A172 (cell line): ENCODE measurements at regions not wholly inside any gene's neighbourhood (a gene's known extent, or its start where the extent isn't known, plus 50 kb on each side); places are given as distances from the start of the nearest gene placed in this dataset.

Experiments
- DNase-seq: peaks from one replicate; pipeline ENCODE4 v3.0.0-alpha.2; 2015; ENCODE audit warnings: low spot score

DNA sequence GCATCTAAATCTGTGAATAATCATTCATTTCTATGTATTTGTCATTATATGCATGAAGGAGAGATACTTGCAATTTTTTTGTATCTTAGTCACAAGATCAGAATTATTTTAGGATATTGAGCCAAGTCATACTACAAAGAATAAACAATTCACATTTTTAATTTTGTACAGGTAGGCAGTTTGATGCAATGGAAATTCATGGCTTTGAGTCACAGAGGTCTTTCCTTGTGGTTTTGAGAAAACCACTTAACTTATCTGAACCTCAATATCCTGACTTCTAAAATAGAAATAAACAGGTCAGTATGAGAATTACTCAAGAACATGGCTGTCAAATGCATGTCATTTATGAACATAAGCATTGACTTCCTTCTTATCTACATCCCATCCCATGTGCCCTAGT lies 221.4 kb upstream of the SLC10A2 start:
- peak; percentile 33 for DNase-seq

DNA sequence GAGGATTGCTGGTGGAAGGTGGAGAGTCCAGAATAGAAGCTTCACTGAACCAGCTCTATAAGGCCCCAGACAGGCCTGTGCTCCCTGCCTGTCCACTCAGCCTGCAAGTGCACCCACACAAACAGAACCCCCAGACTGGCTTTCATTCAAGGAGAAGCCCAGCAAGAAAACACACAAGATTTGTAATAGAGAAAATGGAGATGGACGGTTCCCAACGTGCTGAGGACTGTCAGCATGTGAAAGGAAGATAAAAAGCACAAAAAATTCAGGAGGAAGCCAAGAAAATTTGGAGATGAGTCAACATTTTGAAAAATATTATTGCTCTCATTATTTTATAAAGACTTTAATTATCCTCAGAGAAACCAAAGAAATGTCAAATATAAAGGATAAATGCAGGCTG lies 218.2 kb upstream of the SLC10A2 start:
- no peak for DNase-seq

DNA sequence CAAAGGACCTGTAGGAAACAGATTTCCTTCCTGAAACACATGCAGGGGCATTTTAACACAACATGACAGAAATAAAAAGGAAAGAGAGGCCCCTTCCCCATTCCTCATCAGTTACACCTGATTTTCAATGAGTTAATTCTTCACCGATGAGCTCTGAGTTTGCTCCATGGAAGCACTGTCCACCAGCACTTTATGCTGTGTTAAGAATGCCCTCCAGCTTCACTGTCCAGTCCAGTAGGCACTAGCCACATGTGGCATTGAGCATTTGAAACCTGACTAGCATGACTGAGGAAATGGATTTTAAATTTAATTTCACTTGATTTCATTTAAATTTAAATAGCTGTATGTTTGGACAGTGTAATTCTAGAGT lies 217.2 kb upstream of the SLC10A2 start:
- no peak for DNase-seq

DNA sequence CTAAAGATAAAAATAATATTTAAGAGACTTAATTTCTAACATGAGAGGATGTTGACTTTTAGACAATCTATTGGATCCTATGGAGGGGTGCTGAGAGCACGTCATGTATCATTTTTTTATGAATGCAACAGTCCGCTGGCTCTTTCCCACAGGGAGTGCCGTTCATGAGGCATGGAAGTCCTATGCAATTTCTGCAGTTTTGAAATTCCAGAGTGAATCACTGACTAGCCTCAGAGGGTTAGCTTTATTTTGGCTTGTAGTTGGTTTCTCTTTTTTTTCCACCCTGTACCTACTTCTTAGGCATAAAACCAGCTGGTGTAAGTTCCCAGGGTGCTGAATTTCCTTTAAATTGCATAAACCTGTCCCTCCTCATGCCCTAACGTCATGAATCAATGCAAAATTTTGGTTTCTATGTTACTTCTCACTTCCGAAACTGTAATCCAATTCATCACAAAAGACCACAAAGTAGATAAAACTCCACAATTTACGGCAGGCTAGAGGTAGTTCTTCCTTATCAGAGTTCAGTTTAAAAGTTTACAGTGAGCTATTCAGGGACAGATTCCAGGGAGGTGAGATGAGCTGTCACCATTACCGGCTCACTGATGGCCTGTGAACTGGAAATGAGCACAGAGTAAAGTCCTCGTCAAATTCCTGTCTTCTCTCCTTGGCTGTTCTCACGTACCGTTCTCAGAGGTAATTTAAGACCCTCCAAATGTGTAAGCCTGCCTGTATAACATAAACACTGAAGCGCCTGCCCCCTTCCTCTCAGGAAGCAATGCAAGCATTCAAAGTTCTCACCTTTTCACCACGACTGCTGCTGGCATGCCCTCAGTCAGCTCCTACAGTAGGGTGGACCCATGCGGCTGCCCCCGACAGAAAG lies 216.6 kb upstream of the SLC10A2 start:
- DNase-seq = peak; percentile 71

DNA sequence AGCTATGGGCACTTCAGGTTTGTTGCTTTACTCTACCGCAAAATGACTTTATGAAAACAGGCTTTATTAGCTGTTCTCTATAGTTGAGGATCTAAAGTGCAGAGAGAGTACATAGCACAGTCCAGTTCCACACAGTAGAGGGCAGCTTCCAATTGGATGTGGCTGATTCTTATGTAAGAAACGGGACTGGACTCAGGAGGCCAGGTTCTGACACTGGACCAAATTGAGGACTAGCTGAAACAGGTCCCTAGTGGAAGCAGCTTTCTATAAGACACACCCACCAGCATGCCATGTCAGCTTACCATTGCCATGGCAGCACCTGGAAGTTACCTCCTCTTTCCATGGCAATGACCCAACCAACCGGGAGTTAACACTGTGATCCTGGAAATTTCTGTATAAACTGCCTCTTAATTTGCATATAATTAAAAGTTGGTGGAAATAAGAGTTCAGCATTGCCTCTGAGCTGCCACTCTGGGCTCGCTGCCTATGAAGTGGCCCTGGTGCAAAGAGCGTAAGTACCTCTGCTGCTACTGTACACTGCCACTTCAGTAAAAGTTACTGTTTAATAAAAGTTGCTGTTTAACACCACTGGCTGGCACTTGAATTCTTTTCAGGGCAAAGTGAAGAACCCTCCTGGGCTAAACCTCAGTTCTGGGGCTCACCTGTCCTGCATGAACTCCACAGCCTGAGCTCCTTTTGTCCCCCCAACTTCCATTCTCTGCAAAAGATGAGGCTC lies 211.9 kb upstream of the SLC10A2 start:
- no peak for DNase-seq

DNA sequence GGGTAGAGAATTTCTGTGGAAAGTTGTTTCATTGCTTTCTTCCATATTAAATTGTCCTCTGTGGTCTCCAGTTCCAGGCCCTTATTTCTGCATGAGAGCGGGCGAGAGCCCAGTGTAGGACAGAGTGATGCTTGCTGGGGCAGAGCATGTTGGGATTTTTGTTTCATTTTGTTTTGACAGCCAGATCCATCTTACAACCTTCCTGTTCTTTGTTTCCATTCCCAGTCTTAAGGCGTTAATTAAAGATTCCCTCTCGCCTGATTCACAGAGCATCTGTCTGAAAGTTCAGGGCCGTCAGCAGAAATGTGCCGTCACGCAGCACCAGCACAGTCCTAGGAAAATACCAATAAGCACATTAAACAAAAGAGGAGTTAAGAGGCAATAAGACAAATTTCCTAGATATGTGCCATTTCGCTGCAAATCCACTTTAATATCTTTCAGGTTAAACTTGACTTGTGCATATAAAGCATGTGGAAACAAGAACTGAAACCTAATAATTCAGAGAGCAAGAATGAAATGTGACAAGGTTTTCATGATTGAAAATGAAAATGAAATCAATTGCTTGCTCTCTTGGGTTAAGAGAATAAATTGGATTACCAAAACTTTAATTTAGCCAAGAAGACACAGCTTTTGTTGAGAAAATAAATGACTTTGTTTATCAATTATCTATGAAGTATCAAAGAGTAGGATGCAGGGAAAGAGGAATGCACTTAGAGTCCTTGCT lies 210.7 kb upstream of the SLC10A2 start:
- no peak for DNase-seq

DNA sequence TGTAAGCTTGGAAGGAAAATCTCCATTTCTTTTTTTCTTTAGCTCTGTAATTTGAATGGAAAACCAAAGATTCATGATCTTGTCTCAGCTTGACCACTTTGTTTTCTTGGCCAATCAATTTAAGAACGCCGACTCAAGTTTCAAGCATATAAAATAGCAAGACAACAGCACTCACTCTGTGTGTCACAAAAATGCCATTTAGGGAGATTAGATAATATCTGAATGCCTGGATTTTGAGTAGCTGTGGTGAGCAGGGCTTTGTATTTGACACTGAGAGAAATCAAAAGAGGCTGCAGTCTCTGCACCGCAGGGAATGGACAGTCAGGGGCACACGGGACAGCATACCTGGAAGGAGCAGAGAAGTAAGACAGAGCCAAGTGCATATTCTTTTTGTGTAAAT lies 209.5 kb upstream of the SLC10A2 start:
- DNase-seq = no peak

DNA sequence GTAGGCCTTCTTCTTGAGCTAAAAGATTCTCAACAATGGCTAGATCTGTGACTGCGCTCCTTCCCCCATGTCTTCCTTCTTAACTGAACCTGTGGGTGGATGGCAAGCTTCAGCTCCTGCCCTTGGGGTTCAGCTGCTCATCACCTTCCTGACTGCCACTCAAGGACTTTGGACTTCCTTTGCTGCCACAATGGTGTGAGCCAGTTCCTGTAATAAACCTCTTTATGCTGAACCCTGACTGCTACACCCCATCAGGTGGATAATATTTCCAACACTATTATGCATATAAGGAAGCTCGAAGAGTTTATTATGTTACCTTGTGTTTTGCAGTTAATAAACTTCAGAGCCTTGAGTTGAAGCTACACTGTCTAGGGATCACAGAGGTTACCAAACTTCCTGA lies 208.9 kb upstream of the SLC10A2 start:
- DNase-seq = no peak

DNA sequence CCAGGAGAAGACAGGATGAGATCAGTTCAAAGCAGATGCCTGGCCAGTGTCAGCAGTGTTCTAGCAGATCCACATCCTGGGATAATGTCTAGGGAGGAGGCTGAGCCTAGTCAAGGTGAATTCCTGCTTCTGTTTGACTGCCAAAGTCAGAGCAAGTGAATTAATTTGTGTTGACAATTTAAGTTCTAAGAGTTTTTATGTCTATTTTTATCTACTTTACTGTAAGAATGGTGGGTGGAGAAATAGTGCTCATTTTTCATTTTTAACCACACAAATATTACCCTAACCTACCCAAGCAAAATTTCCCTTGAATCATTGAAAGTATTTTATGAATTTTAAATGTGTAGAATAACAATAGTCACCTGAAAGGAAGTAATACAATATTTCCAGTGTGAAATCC lies 207.6 kb upstream of the SLC10A2 start:
- no peak for DNase-seq

DNA sequence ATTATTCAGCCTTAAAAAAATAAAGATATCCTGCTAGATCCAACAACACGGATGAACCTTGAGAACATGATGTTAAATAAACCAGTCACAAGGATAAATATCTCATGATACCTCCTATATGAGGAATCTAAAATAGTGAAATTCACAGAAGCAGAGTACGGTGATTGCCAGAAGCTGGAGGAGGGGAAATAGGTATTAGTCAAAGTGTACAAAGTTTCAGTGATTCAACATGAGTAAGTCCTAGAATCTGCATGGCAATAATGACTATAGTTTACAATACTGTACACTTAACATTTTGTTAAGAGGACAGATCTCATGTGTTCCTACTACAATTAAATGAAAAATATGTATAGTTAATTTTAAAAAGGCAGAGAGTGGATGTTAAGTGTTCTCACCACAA lies 206.6 kb upstream of the SLC10A2 start:
- DNase-seq = no peak

DNA sequence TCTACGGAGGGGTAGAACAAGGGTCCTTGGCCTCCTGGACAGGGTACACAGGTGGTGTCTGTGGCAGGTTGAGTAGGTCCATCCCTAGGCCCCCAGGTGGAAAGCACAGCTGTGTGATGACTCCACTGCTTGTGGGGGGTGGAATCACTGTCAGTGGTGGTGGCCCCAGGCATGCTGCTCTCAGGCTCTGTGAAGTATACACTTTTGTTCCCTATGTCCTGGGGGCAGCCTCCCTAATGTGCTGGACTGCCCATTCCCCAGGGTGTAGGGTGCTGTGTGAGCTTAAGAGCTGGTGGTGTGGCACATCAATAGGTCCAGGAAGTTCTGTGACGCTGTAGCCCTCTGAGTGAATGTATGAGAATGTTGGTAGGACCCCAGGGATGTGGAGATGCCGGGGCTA lies 197.2 kb upstream of the SLC10A2 start:
- no peak for DNase-seq

DNA sequence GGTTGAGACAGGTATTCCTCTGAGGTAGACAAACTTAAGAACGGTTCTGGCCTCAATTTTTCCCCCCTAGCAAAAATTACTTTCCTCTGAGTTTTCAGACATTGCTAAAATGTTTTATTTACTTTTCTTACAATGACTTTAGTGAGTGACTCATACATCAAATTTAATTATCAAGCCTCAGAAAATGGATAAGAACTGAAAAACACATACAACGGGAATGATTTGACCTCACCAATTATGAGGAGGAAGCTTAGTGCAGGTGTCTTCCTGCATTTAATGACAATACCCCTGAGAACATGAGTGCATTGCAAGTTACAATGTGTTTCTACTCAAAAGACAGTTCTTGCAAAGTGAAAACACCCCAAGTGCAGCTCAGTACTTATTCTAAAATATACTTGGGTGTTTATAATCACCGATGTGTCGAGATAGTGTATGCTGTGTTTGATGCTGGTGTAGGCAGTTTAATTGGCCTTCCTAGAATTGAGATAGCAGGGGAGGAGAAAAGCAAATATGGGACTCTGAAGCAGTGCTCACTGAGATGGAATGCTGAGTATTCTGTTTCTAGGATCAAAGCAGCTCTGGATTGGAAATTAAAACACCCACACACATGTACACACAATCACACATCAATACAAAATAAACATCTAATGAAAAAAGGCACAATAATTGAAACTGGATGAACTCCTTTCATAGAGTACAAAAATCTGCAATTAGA lies 189.5 kb upstream of the SLC10A2 start:
- DNase-seq = no peak

DNA sequence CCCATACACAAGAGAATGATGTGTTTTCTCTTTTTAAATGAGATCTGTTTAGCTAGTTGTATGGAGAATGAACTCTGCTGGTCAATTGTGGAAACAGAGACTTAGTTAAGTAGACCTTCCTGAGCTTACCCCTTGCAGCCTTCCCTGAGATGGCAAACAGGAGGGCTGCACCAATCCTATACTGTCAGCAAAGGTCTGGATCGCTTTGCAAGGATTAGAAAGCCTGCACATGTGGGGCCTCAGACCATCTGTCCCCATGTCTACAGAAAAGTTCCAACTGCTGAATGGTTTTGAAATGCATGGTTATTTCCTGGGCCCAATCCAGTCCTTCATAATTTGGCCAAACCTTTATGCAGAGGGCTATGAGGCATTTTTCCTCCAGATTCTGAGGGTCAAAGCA lies 183.9 kb upstream of the SLC10A2 start:
- DNase-seq = no peak

DNA sequence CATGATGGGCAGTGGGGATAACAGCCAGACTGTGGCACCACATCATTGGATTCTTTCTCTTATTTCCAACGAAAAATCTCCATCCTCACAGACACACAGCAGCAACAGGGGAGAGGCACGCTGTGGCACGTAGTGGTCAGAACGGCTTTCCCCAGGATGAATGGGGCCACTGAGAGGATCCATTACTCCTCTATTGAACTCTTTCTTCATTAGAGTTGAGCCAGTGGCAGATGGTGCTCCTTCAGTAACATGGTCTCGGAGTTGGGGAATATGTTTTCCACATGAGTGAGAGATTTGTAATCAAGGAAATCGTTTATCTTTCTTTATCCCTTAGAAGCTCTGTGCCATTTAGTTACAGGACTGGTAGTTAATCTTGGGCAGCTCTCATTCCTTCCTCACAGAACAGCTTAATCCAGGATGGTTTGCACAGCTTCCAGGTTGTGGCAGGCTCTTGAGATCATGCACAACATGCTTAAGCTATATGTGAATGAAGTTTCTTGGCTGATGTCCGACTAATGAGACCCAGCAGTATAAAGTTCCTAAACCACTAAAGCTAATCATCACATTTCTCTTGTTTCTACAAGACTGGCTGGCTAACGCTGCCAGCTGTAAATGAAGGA lies 180.5 kb upstream of the SLC10A2 start:
- DNase-seq = no peak

DNA sequence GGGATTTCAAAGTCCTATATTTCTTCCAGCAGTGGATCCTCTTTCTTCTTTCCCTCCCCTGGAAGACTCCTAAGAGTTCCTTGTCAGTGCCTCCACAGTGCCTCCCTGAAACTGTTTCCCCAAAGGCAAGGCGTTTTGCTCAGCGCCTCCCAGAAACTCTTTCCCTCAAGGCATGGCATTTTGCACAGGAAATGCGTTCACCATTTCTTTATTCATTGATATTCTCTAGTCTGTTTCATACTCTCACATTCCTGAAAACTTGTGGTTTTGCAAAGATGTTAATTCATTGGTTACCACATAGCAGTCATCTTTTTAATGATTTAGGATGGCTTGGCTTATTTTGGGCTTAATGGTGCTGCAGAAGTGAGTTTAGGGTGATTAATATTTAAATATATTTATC lies 177.3 kb upstream of the SLC10A2 start:
- DNase-seq = no peak

DNA sequence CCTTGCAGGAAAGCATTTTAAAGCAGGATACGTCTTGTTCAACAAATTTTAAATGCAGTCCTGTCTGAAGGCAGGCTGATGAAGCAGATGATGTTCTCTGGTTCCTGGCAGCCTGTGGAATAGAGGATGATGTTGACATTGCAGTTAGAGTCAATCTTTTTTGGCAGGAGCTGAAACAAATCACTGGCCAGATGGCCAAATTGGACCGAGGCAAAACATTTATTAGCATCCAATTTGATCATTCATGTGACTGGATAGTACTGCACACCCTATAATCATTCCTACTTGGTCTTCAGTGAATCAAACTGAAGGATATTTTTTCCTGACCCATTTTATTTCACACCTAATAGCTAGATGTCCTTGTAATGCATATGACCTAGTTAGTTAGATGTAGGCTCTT lies 172.2 kb upstream of the SLC10A2 start:
- DNase-seq = no peak

DNA sequence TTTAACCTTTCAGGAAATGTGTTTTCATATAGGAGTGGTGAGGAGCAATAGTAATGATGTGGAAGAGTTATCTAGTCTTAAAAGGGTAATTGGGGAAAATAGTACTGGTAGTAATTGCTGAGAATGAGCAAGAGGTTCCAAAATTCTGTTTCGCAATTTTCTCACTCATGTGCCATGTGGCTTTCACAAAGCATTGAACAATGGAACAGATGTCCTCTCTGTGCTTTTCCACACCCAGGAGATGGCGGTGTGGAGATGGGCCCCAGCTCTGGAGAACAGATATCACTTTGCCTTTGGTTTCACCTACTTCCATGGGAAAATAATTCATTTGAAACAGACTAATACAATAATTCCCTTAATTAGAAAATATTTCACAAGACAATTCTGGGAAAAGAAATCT lies 170.0 kb upstream of the SLC10A2 start:
- DNase-seq = no peak

DNA sequence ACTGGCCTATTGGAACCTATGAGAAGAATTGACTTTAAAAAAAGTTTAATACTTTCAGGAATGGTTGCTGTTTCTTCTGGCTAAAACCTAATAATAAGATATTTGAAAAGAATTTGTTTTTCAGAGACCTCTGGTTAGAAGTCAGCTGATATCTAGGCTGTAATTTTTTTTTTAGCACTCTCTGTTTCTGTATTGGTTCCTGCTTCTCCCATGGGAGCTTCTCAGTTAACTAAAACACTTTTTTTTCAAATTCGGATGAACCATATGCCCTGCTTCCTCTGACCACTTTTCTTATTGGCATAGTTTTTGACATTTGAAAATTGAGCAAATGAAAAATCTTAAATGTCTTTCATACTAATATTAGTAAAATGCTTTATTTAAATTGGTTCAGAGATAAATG lies 163.5 kb upstream of the SLC10A2 start:
- no peak for DNase-seq

DNA sequence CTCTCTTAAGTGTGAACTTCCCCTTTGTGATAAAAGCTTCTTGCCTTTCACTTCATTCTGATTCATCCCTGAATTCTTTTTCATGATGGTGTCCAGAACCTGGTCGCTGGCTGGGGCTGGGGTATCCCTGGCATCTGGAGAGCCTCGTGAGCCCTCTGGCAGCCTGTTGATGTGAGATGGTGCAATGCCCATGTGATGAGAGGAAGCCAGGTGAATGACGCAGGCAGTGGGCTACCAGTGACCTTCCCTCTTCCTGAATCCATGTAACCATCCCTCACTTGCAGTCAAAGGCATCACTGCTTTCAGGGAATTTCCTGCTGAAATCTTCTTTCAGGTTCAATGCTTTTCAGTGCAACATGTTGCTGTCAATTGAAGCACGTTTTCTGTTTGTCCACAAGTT lies 158.6 kb upstream of the SLC10A2 start:
- no peak for DNase-seq

DNA sequence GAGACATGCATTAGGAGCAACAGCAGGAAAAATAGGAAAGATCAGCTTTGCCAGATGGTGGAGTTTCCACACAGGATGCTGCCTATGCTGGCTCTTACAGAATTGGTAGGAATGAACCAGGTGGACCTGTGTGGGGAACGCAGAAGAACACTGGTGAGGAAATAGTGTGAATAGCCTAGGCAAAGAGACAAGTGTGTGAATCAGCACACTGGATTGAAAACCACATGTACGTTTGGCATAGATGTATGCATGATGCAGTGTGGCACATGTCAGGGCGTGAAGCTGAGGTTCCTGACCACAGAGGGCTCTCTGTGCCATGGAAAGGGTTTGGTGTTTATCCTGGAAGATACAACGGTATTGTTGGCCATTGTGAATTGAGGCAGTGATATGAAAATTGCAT lies 156.5 kb upstream of the SLC10A2 start:
- DNase-seq = no peak

DNA sequence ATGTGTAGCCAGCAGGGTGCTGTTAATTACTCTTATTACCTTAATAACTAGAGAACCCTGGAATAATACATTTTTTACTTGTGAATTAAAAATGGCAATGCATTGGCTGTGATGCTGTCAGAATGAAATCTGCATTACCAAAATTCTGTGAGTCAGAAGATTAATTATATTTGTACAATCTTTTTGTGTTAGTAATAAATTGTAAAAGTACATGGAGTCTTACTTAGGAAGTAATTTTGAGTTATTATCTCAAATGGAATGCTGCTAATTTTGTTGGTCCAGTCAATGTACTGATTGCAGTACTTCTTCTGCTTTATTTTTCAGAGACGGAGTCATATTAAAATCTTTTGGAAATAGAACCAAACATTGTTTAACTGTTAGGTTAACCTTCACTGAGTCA lies 152.0 kb upstream of the SLC10A2 start:
- no peak for DNase-seq

DNA sequence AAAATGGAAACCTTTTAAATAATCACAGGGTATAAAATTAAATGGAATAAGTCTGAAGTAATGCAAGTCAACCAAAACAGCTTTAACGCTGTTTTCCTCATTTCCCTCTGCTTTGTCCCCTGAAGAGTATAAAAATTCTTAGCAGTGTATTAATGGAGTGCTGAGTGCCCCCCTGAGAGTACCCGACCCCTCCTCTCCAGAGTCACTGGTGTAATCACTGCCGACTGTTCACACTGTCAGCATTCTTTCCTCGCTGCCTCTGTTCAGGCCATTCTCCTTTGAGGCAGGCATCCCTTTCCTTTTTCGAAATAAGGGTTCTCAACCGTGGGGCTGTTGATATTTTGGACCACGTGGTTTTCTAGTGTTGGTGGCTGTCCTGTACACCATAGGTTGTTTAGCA lies 146.9 kb upstream of the SLC10A2 start:
- DNase-seq = no peak
